ENCODE measurements at regions not wholly inside any gene's neighbourhood (a gene's known extent, or its start where the extent isn't known, plus 50 kb on each side); places are given as distances from the start of the nearest gene placed in this dataset.
A peak's percentile ranks its signal among the peaks of the same experiment; 100 is the strongest.

DNA sequence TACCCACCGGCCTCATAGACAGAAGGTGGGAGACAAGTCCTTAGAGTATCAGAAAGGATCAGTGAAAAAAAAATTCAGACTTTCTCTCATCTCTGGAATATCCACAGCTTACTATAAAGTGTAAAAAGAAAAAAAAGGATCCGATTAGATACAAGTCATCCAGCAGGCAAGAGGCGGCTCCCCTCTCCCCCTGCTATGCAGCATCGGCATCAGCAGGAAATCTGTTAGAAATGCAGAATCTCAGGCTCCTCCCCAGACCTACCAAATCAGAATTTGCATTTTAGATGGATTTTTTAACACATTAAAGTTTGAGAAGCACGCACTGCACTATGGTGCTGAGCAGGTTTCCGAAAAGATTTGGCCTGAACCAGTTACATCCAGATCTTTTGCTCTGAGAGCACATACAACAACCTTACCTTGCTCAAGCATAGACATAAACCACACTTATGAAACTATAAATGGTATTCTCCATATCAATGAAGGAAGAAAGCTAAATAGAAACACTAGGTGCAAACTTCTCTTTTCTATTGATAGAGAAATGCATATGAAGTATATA is 117.0 kb upstream of the POU3F2 start:
- Mint-ChIP-seq H3K9me3 (no peaks in the 10 kb centered on the region), H3K4me3 (no peak overlapping the region), H3K27ac (no peak overlapping the region), H3K36me3 (ENCODE audit: low read depth) (no peaks in the 10 kb centered on the region), H3K27me3 (peaks cover 11% of the 10 kb centered on the region), H3K4me1 (no peaks in the 10 kb centered on the region)
- DNase-seq, result no peak
- intact Hi-C loops (cut with micrococcal nuclease), result no loop called here

DNA sequence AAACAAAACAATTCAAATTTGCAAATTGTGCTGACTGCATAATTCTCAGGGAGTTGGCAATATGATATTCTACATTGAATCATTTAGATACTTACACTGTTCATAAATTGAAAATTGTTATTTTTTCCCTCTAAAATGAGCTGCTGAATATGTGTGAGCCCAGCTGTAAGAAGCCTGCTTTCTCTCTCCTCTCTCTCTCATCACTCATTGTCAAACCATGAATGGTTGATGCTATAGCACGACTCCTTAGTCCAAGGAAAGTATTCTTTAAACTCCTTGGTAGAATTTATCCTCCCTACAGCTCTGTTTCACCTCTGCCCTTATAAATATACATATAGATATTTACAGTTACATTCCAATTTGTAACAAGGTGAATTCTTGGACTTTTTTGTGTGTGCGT is 116.4 kb upstream of the POU3F2 start:
- DNase-seq, result no peak
- Mint-ChIP-seq H3K27me3 (peaks cover 11% of the 10 kb centered on the region), H3K9me3 (no peaks in the 10 kb centered on the region), H3K4me3 (no peak overlapping the region), H3K27ac (no peak overlapping the region), H3K36me3 (ENCODE audit: low read depth) (no peaks in the 10 kb centered on the region), H3K4me1 (no peaks in the 10 kb centered on the region)
- intact Hi-C loops (cut with micrococcal nuclease), result no loop called here

GRCh38 chr6:98724537-98724936 is 109.8 kb upstream of the POU3F2 start:
- H3K36me3 Mint-ChIP-seq (ENCODE audit: low read depth), result no peaks in the 10 kb centered on the region
- no peaks in the 10 kb centered on the region for H3K9me3 Mint-ChIP-seq
- no peak overlapping the region for H3K4me3 Mint-ChIP-seq
- no peak for DNase-seq
- H3K27ac Mint-ChIP-seq, result no peak overlapping the region
- no peaks in the 10 kb centered on the region for H3K27me3 Mint-ChIP-seq
- intact Hi-C loops (cut with micrococcal nuclease), result no loop called here
- no peaks in the 10 kb centered on the region for H3K4me1 Mint-ChIP-seq

GRCh38 chr6:98747273-98747672 is 87.1 kb upstream of the POU3F2 start:
- no peak for DNase-seq

GRCh38 chr6:98747960-98748359 is 86.4 kb upstream of the POU3F2 start:
- DNase-seq, result no peak
- H3K4me3 Mint-ChIP-seq, result no peak overlapping the region
- no peaks in the 10 kb centered on the region for H3K27me3 Mint-ChIP-seq
- intact Hi-C loops (cut with micrococcal nuclease), result no loop called here
- no peaks in the 10 kb centered on the region for H3K36me3 Mint-ChIP-seq (ENCODE audit: low read depth)
- no peak overlapping the region for H3K27ac Mint-ChIP-seq
- no peaks in the 10 kb centered on the region for H3K4me1 Mint-ChIP-seq
- H3K9me3 Mint-ChIP-seq, result peaks cover 6% of the 10 kb centered on the region

More at GRCh38 chr6:98747273-98747672, 87.1 kb upstream of the POU3F2 start:
- no peaks in the 10 kb centered on the region for H3K4me1 Mint-ChIP-seq
- H3K4me3 Mint-ChIP-seq, result no peak overlapping the region
- no peaks in the 10 kb centered on the region for H3K9me3 Mint-ChIP-seq
- H3K27ac Mint-ChIP-seq, result no peak overlapping the region
- H3K36me3 Mint-ChIP-seq (ENCODE audit: low read depth), result no peaks in the 10 kb centered on the region
- no peaks in the 10 kb centered on the region for H3K27me3 Mint-ChIP-seq
- intact Hi-C loops (cut with micrococcal nuclease), result no loop called here

DNA sequence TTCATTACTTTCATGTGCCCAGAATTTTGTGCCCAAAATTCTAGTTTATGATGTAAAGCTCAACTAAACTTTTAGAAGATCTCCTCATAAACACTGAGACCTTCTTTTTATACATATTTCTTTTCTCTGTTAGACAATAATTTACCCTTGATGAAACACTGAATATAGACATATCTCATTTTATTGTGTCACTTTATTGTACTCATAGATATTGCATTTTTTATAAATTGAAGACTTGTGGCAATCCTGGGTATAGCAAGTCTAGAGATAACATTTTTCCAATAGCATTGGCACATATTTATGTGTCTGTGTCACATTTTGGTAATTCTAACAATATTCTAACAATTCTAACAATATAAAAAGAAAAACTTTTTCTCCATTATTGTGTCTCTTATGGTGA is 74.9 kb upstream of the POU3F2 start:
- H3K4me1 Mint-ChIP-seq, result peaks cover 1% of the 10 kb centered on the region
- DNase-seq, result no peak
- H3K4me3 Mint-ChIP-seq, result no peak overlapping the region
- peaks cover 3% of the 10 kb centered on the region for H3K9me3 Mint-ChIP-seq
- no peaks in the 10 kb centered on the region for H3K27me3 Mint-ChIP-seq
- intact Hi-C loops (cut with micrococcal nuclease), result no loop called here
- H3K36me3 Mint-ChIP-seq (ENCODE audit: low read depth), result no peaks in the 10 kb centered on the region
- H3K27ac Mint-ChIP-seq, result no peak overlapping the region

DNA sequence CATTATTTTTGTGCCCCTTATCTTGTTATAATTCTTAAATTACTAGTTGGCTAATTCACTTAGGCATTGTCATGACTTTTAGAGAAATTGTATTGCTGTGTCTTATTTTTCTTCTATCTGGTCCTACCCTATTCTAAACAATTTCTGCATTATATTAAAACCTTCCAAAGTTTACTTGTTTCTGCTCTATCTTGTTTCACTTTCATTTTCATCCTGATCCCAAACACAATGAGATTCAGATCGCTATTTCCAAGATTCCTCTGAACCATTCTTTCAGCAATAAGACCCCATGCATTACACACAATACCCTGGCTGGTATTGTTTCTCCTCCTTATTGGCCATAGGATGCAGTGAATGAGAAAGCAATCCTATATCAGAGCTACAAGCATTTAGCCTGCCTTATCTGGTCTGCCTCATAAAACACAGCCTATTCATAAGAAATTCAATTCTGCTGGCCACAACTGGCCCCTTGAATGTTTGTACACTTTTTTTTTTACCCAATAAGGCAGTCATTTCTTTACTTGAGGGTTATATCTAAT is 69.9 kb upstream of the POU3F2 start:
- H3K4me1 Mint-ChIP-seq, result peaks cover 2% of the 10 kb centered on the region
- peak overlapping the region; percentile 54 for H3K4me3 Mint-ChIP-seq
- intact Hi-C loops (cut with micrococcal nuclease), result no loop called here
- peaks cover 3% of the 10 kb centered on the region for H3K9me3 Mint-ChIP-seq
- no peak for DNase-seq
- no peak overlapping the region for H3K27ac Mint-ChIP-seq
- no peaks in the 10 kb centered on the region for H3K36me3 Mint-ChIP-seq (ENCODE audit: low read depth)
- H3K27me3 Mint-ChIP-seq, result peaks cover 2% of the 10 kb centered on the region

- H3K27me3 Mint-ChIP-seq, result peaks cover 8% of the 10 kb centered on the region
- no peak overlapping the region for H3K27ac Mint-ChIP-seq
These were observed 64.8 kb upstream of the POU3F2 start for GRCh38 chr6:98769546-98769945.

GRCh38 chr6:98775205-98775604 is 59.2 kb upstream of the POU3F2 start:
- H3K4me3 Mint-ChIP-seq, result no peak overlapping the region
- H3K36me3 Mint-ChIP-seq (ENCODE audit: low read depth), result no peaks in the 10 kb centered on the region
- peaks cover 2% of the 10 kb centered on the region for H3K4me1 Mint-ChIP-seq
- no peak overlapping the region for H3K27ac Mint-ChIP-seq
- DNase-seq, result no peak
- H3K9me3 Mint-ChIP-seq, result no peaks in the 10 kb centered on the region
- H3K27me3 Mint-ChIP-seq, result peaks cover 22% of the 10 kb centered on the region
- intact Hi-C loops (cut with micrococcal nuclease), result no loop called here

More at GRCh38 chr6:98769546-98769945, 64.8 kb upstream of the POU3F2 start:
- H3K36me3 Mint-ChIP-seq (ENCODE audit: low read depth), result no peaks in the 10 kb centered on the region
- no peaks in the 10 kb centered on the region for H3K4me1 Mint-ChIP-seq
- DNase-seq, result peak; percentile 59
- intact Hi-C loops (cut with micrococcal nuclease), result no loop called here
- H3K9me3 Mint-ChIP-seq, result no peaks in the 10 kb centered on the region
- no peak overlapping the region for H3K4me3 Mint-ChIP-seq

DNA sequence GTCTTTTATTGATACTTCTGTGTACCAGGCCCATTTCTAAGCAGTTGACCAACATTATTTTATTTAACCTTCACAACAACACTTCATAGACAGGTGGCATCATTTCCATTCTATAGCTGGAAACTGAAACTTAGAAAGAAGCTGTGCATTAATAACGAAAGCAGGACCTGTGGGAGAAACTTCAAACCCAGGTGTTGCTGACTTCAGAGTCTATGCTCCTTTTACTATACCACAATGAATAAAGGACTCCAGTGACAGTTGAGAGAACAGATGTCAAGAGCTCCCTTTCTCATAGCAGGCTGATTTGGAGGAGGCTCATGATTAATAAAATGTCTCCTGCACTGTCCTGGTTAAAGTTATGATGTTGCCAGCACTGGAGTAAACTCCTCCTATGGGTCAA is 56.6 kb upstream of the POU3F2 start:
- Mint-ChIP-seq H3K36me3 (ENCODE audit: low read depth) (no peaks in the 10 kb centered on the region), H3K4me1 (peaks cover 2% of the 10 kb centered on the region), H3K27ac (no peak overlapping the region), H3K27me3 (peaks cover 23% of the 10 kb centered on the region), H3K4me3 (no peak overlapping the region), H3K9me3 (no peaks in the 10 kb centered on the region)
- no peak for DNase-seq
- intact Hi-C loops (cut with micrococcal nuclease), result no loop called here

- no peak overlapping the region for H3K27ac Mint-ChIP-seq
- peaks cover 2% of the 10 kb centered on the region for H3K4me1 Mint-ChIP-seq
- intact Hi-C loops (cut with micrococcal nuclease), result no loop called here
- no peak for DNase-seq
- H3K27me3 Mint-ChIP-seq, result peaks cover 17% of the 10 kb centered on the region
- no peaks in the 10 kb centered on the region for H3K36me3 Mint-ChIP-seq (ENCODE audit: low read depth)
- H3K9me3 Mint-ChIP-seq, result no peaks in the 10 kb centered on the region
- H3K4me3 Mint-ChIP-seq, result no peak overlapping the region
These were observed 54.8 kb upstream of the POU3F2 start for GRCh38 chr6:98779618-98780017.

- no peak for DNase-seq
- no peak overlapping the region for H3K4me3 Mint-ChIP-seq
- H3K4me1 Mint-ChIP-seq, result peaks cover 2% of the 10 kb centered on the region
- H3K27ac Mint-ChIP-seq, result no peak overlapping the region
- H3K9me3 Mint-ChIP-seq, result no peaks in the 10 kb centered on the region
- peaks cover 9% of the 10 kb centered on the region for H3K27me3 Mint-ChIP-seq
- H3K36me3 Mint-ChIP-seq (ENCODE audit: low read depth), result no peaks in the 10 kb centered on the region
- intact Hi-C loops (cut with micrococcal nuclease), result no loop called here
These were observed 51.6 kb upstream of the POU3F2 start for GRCh38 chr6:98782772-98783171.

DNA sequence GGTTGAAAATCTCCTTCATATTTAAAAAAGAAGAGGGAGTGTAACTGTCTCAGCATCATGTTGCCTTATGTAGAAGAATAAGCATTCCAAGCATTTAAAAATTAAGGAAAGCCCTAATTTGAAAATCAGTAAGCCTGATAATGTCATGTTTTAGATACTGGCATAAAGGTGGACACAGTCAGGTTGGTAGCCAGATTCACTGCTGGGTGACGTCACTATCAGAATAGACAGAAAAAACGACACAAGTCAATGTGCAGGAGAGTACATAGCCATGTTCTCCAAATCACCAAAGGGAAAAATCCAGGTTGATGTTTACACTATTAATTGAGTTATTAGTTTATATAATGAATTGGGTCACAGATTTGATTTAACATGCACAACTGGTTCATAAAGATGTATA is 50.8 kb upstream of the POU3F2 start:
- H3K27ac Mint-ChIP-seq, result no peak overlapping the region
- H3K27me3 Mint-ChIP-seq, result peaks cover 7% of the 10 kb centered on the region
- DNase-seq, result no peak
- no peaks in the 10 kb centered on the region for H3K9me3 Mint-ChIP-seq
- H3K4me1 Mint-ChIP-seq, result no peaks in the 10 kb centered on the region
- no peaks in the 10 kb centered on the region for H3K36me3 Mint-ChIP-seq (ENCODE audit: low read depth)
- intact Hi-C loops (cut with micrococcal nuclease), result no loop called here
- no peak overlapping the region for H3K4me3 Mint-ChIP-seq
